HepG2 (cell line): ENCODE measurements at regions not wholly inside any gene's neighbourhood (a gene's known extent, or its start where the extent isn't known, plus 50 kb on each side); places are given as distances from the start of the nearest gene placed in this dataset.

Experiments used
- ARID3A ChIP-seq: IDR thresholded peaks from 2 replicates; pipeline ENCODE4 v1.6.1; 2012; ENCODE audit warnings: low read depth, low read length, improper control_type of control experiment
- CTCF ChIP-seq: sonication (generic); formaldehyde crosslinking; IDR thresholded peaks from 2 replicates; pipeline ENCODE4 v1.5.0; 2020; ENCODE audit warnings: mild to moderate bottlenecking, missing genetic modification reagents, moderate library complexity
- ELF4 ChIP-seq: sonication (generic); formaldehyde crosslinking; IDR thresholded peaks from 2 replicates; pipeline ENCODE4 v1.5.0; 2020; ENCODE audit warnings: missing genetic modification reagents, mild to moderate bottlenecking, moderate library complexity, borderline replicate concordance
- FOSL1 ChIP-seq: sonication (generic); formaldehyde crosslinking; IDR thresholded peaks from 2 replicates; pipeline ENCODE4 v1.9.0; 2021; ENCODE audit warnings: missing genetic modification reagents, borderline replicate concordance
- FOSL2 ChIP-seq: sonication (generic); formaldehyde crosslinking; IDR thresholded peaks from 2 replicates; pipeline ENCODE4 v1.4.0; 2020; ENCODE audit warnings: missing genetic modification reagents
- HNRNPUL1 ChIP-seq: fragments of 200-400 bp; formaldehyde crosslinking; IDR thresholded peaks from 2 replicates; pipeline ENCODE4 v1.6.1; 2017; ENCODE audit warnings: low read depth, mild to moderate bottlenecking, low read length, moderate library complexity
- JUN ChIP-seq: sonication (generic); formaldehyde crosslinking; IDR thresholded peaks from 2 replicates; pipeline ENCODE4 v1.4.0; 2020; ENCODE audit warnings: mild to moderate bottlenecking, missing genetic modification reagents
- MAX ChIP-seq: IDR thresholded peaks from 2 replicates; pipeline ENCODE4 v1.6.1; 2012; ENCODE audit warnings: inconsistent platforms
- PATZ1 ChIP-seq: sonication (generic); formaldehyde crosslinking; IDR thresholded peaks from 2 replicates; pipeline ENCODE4 v1.4.0; 2020; ENCODE audit warnings: missing genetic modification reagents
- PRDM10 ChIP-seq: sonication (generic); formaldehyde crosslinking; IDR thresholded peaks from 2 replicates; pipeline ENCODE4 v1.4.0; 2020; ENCODE audit warnings: low read depth, missing genetic modification reagents
- STAT6 ChIP-seq: sonication (generic); formaldehyde crosslinking; IDR thresholded peaks from 2 replicates; pipeline ENCODE4 v1.4.0; 2020; ENCODE audit warnings: missing genetic modification reagents, mild to moderate bottlenecking, borderline replicate concordance
- USF2 ChIP-seq, 2 experiments: sonication (generic) in 1 of 2; formaldehyde crosslinking in 1 of 2; IDR thresholded peaks; 2 replicates each; pipeline versions ENCODE4 v1.5.1 to v1.6.1; 2011 to 2020; ENCODE audit warnings: borderline replicate concordance in 1 of 2, low read depth in 1 of 2, low read length in 1 of 2, mild to moderate bottlenecking in 1 of 2, missing genetic modification reagents in 1 of 2, moderate library complexity in 1 of 2
- ZNF335 ChIP-seq: sonication (generic); formaldehyde crosslinking; IDR thresholded peaks from 2 replicates; pipeline ENCODE4 v1.4.0; 2020; ENCODE audit warnings: missing genetic modification reagents
- ZNF431 ChIP-seq: sonication (generic); formaldehyde crosslinking; IDR thresholded peaks from 2 replicates; pipeline ENCODE4 v1.9.0; 2022; ENCODE audit warnings: missing genetic modification reagents, low read depth, mild to moderate bottlenecking, borderline replicate concordance

- TF ChIP-seq ZNF335 (CRISPR knock-in tag) (no peak), PRDM10 (CRISPR knock-in tag) (no peak), STAT6 (CRISPR knock-in tag) (no peak), PATZ1 (CRISPR knock-in tag) (no peak), FOSL2 (no peak), CTCF (no peak), HNRNPUL1 (no peak), JUN (CRISPR knock-in tag) (no peak), USF2 (IDR thresholded peaks at IDR 0.05; ENCODE audit: low read depth, low read length) (no peak), USF2 (CRISPR knock-in tag; IDR thresholded peaks at IDR 0.05; ENCODE audit: borderline replicate concordance) (no peak), FOSL1 (CRISPR knock-in tag) (no peak), ZNF431 (CRISPR knock-in tag) (no peak), ARID3A (no peak), ELF4 (CRISPR knock-in tag) (no peak), MAX (no peak)
These were observed 145.0 kb upstream of the SOX4 start for GRCh38 chr6:21448485-21449109.
